BLaER1 treated with 17β-estradiol and CSF1 and Interleukin-3, amounts not matched to agents 10 nM and 100 nM (cell line): ENCODE measurements at regions not wholly inside any gene's neighbourhood (a gene's known extent, or its start where the extent isn't known, plus 50 kb on each side); places are given as distances from the start of the nearest gene placed in this dataset.

Source experiments
- H3K27ac ChIP-seq, 11 experiments: shearing (Covaris generic); formaldehyde crosslinking; 2 replicates each; pipeline ENCODE4 v1.8.1; 2022
- H3K27me3 ChIP-seq, 11 experiments: shearing (Covaris generic); formaldehyde crosslinking; 2 replicates each; pipeline ENCODE4 v1.8.1; 2022
- H3K36me3 ChIP-seq, 11 experiments: shearing (Covaris generic); formaldehyde crosslinking; 2 replicates each; pipeline ENCODE4 v1.8.1; 2022
- H3K4me1 ChIP-seq, 10 experiments: shearing (Covaris generic); formaldehyde crosslinking; 2 replicates each; pipeline ENCODE4 v1.8.1; 2022
- H3K4me2 ChIP-seq, 11 experiments: shearing (Covaris generic); formaldehyde crosslinking; 2 replicates each; pipeline ENCODE4 v1.8.1; 2022
- H3K4me3 ChIP-seq, 10 experiments: shearing (Covaris generic); formaldehyde crosslinking; 2 replicates each; pipeline ENCODE4 v1.8.1; 2022
- H3K9ac ChIP-seq, 11 experiments: shearing (Covaris generic); formaldehyde crosslinking; 2 replicates each; pipeline ENCODE4 v1.8.1; 2022
- H3K9me3 ChIP-seq, 11 experiments: shearing (Covaris generic); formaldehyde crosslinking; replicated peaks in 1 of 11; 2 replicates each; pipeline ENCODE4 v1.8.1; 2022
- H4K20me1 ChIP-seq, 11 experiments: shearing (Covaris generic); formaldehyde crosslinking; 2 replicates each; pipeline ENCODE4 v1.8.1; 2022
- Cebpa-rat ChIP-seq, 11 experiments: shearing (Covaris generic); IDR thresholded peaks; 2 replicates each; pipeline ENCODE4 v1.8.1; 2022

GRCh38 chr5:82777106-82777505, 300.1 kb downstream of the TMEM167A start:
- Histone ChIP-seq H3K9ac (no peak overlapping the region), H3K4me3 (no peak overlapping the region), H3K27ac (no peak overlapping the region), H3K27me3 (no peaks in the 10 kb centered on the region), H3K9me3 (no peaks in the 10 kb centered on the region), H4K20me1 (no peaks in the 10 kb centered on the region), H3K4me2 (no peak overlapping the region), H3K4me1 (no peaks in the 10 kb centered on the region), H3K36me3 (no peaks in the 10 kb centered on the region)
- TF ChIP-seq Cebpa-rat (IDR thresholded peaks at IDR 0.05) = no peak

GRCh38 chr5:82772281-82772680, 304.9 kb downstream of the TMEM167A start:
- TF ChIP-seq Cebpa-rat (IDR thresholded peaks at IDR 0.05) = no peak
- Histone ChIP-seq H3K36me3 (no peaks in the 10 kb centered on the region), H3K4me2 (no peak overlapping the region), H3K9me3 (peaks cover 0 to 18% (median 11%) of the 10 kb centered on the region in 11 experiments; a peak in 12 of 22 replicates), H3K9ac (no peak overlapping the region), H3K27ac (no peak overlapping the region), H3K27me3 (no peaks in the 10 kb centered on the region), H3K4me1 (no peaks in the 10 kb centered on the region), H4K20me1 (no peaks in the 10 kb centered on the region), H3K4me3 (no peak overlapping the region)

- Histone ChIP-seq H3K9me3 (peaks cover 0 to 12% (median 8%) of the 10 kb centered on the region in 11 experiments; a peak in 11 of 22 replicates), H3K4me1 (no peaks in the 10 kb centered on the region), H3K4me2 (no peak overlapping the region), H4K20me1 (no peaks in the 10 kb centered on the region), H3K4me3 (no peak overlapping the region), H3K36me3 (no peaks in the 10 kb centered on the region), H3K27me3 (no peaks in the 10 kb centered on the region), H3K27ac (no peak overlapping the region), H3K9ac (no peak overlapping the region)
- no peak for TF ChIP-seq Cebpa-rat (IDR thresholded peaks at IDR 0.05)
These were observed 311.0 kb downstream of the TMEM167A start for GRCh38 chr5:82766206-82766605.

- no peaks in the 10 kb centered on the region for H4K20me1 ChIP-seq
- H3K4me2 ChIP-seq = no peak overlapping the region
- H3K9ac ChIP-seq = no peak overlapping the region
- no peak overlapping the region for H3K4me3 ChIP-seq
- H3K9me3 ChIP-seq = peaks cover 0 to 15% (median 11%) of the 10 kb centered on the region in 11 experiments; a peak in 15 of 22 replicates
- no peak overlapping the region for H3K27ac ChIP-seq
- H3K36me3 ChIP-seq = no peaks in the 10 kb centered on the region
- TF ChIP-seq Cebpa-rat (IDR thresholded peaks at IDR 0.05) = no peak
- H3K27me3 ChIP-seq = no peaks in the 10 kb centered on the region
- no peaks in the 10 kb centered on the region for H3K4me1 ChIP-seq
These were observed 311.4 kb downstream of the TMEM167A start for GRCh38 chr5:82765765-82766164.

DNA sequence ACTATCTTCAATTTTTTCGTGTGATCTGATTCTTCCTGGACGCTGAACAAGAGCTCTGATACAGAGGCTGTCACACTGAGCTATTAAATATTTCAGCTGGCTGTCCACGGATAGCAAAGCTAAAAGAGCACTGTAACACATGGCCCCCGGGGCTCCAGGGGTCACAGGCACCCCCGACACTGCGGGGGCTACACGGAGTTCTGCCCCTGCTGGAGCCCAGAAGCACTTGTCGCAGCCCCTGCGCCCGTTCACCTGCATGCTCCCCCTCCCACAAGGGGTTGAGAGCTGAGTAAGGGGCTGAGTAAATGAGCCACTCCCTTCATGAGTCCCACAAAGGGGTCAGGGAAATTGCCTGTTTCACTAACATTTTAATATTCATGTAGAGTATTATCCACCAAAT, 316.3 kb downstream of the TMEM167A start:
- Histone ChIP-seq H3K4me1 (no peaks in the 10 kb centered on the region), H3K9me3 (peaks cover 0 to 10% (median 8%) of the 10 kb centered on the region in 11 experiments; a peak in 13 of 22 replicates), H3K9ac (no peak overlapping the region), H3K4me2 (no peak overlapping the region), H3K27me3 (no peaks in the 10 kb centered on the region), H3K36me3 (no peaks in the 10 kb centered on the region), H3K4me3 (no peak overlapping the region), H4K20me1 (no peaks in the 10 kb centered on the region), H3K27ac (no peak overlapping the region)
- no peak for TF ChIP-seq Cebpa-rat (IDR thresholded peaks at IDR 0.05)

GRCh38 chr5:82758881-82759280, 318.3 kb downstream of the TMEM167A start:
- no peaks in the 10 kb centered on the region for H3K27me3 ChIP-seq
- no peak for TF ChIP-seq Cebpa-rat (IDR thresholded peaks at IDR 0.05)

DNA sequence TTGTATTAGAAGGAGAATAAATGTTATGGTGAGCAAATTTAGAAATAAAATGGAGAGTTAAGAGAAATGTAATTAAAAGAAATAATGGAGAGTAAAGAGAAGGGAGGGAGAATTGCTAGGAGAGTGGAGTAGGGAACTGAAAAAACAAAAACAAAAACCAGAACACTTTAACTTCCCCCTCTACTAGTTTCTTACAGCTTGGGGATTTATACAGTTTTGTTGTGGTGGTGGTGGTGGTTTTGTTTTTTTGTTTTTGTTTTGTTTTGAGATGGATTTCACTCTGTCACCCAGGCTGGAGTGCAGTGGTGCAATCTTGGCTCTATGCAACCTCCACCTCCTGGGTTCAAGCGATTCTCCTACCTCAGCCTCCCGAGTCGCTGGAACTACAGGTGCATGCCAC, 322.4 kb downstream of the TMEM167A start:
- H3K4me1 ChIP-seq = peaks cover 0 to 14% (median 3%) of the 10 kb centered on the region in 10 experiments; a peak in 15 of 20 replicates
- peak overlapping the region in 2 of 11 experiments; percentile 19 to 25; a peak in 2 of 22 replicates for H3K4me2 ChIP-seq
- H3K36me3 ChIP-seq = no peaks in the 10 kb centered on the region
- H3K9me3 ChIP-seq = peaks cover 8 to 14% (median 10%) of the 10 kb centered on the region in 11 experiments; a peak in 17 of 22 replicates
- TF ChIP-seq Cebpa-rat (IDR thresholded peaks at IDR 0.05) = 0 out of 22 replicates have a peak, but pooled peaks of 1 of the 11 experiments have one; percentile 11
- no peak overlapping the region for H3K4me3 ChIP-seq
- H3K27me3 ChIP-seq = no peaks in the 10 kb centered on the region
- peak overlapping the region in 1 of 11 experiments; percentile 22; a peak in 1 of 22 replicates for H3K27ac ChIP-seq
- H3K9ac ChIP-seq = no peak overlapping the region
- no peaks in the 10 kb centered on the region for H4K20me1 ChIP-seq

More at GRCh38 chr5:82758881-82759280, 318.3 kb downstream of the TMEM167A start:
- peaks cover 0 to 10% (median 8%) of the 10 kb centered on the region in 11 experiments; a peak in 13 of 22 replicates for H3K9me3 ChIP-seq
- H3K4me3 ChIP-seq = no peak overlapping the region
- no peaks in the 10 kb centered on the region for H3K36me3 ChIP-seq
- H3K27ac ChIP-seq = no peak overlapping the region
- no peak overlapping the region for H3K9ac ChIP-seq
- H3K4me2 ChIP-seq = no peak overlapping the region
- H4K20me1 ChIP-seq = no peaks in the 10 kb centered on the region
- peaks cover 0 to 12% (median 0%) of the 10 kb centered on the region in 10 experiments; a peak in 5 of 20 replicates for H3K4me1 ChIP-seq

DNA sequence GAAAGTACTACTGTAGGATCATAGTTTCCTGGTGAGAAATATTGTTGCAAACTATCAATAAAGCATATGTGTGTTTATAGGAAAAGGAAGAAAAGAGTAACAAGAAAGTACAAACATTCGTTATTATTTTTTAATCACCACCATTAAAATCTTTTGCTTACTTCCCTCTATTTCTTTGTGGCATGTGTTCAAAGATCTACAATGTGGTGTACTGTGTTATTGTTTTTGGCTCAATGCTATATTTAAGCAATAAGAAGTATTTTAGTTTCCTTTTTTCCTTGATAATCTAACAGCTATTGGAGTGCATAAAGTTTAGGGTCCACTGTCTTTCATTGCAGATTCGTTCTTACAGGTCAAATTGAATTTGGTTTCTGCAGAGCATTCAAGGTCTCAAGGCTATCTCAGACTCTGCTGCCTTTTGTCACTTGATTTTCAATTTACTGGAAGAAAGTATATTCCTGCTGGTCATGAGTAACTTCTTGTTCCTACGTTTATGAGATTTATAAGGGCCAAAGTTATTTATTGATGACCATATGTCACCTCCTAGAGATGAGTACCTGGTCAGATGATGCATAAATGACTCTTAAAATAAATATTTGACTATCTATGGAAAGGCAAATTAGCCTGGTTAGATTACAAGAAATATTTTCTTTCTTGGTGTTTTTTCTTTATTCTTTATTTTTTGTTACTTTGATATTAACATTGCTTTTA, 323.0 kb downstream of the TMEM167A start:
- Histone ChIP-seq H3K4me1 (peaks cover 5 to 19% (median 9%) of the 10 kb centered on the region in 10 experiments), H3K4me3 (no peak overlapping the region), H3K36me3 (no peaks in the 10 kb centered on the region), H4K20me1 (no peaks in the 10 kb centered on the region), H3K4me2 (peak overlapping the region in 2 of 11 experiments; percentile 32 to 33; a peak in 2 of 22 replicates), H3K9me3 (peaks cover 8 to 14% (median 10%) of the 10 kb centered on the region in 11 experiments; a peak in 17 of 22 replicates), H3K27ac (no peak overlapping the region; a peak in 2 of 22 replicates), H3K9ac (no peak overlapping the region), H3K27me3 (no peaks in the 10 kb centered on the region)
- no peak for TF ChIP-seq Cebpa-rat (IDR thresholded peaks at IDR 0.05)

- H3K27me3 ChIP-seq = no peaks in the 10 kb centered on the region
- peaks cover 8 to 14% (median 10%) of the 10 kb centered on the region in 11 experiments; a peak in 17 of 22 replicates for H3K9me3 ChIP-seq
- H3K9ac ChIP-seq = no peak overlapping the region
- H3K4me2 ChIP-seq = no peak overlapping the region; a peak in 2 of 22 replicates
- H3K4me1 ChIP-seq = peaks cover 13 to 27% (median 17%) of the 10 kb centered on the region in 10 experiments
- no peaks in the 10 kb centered on the region for H4K20me1 ChIP-seq
- H3K4me3 ChIP-seq = no peak overlapping the region
- no peak for TF ChIP-seq Cebpa-rat (IDR thresholded peaks at IDR 0.05)
- H3K27ac ChIP-seq = no peak overlapping the region
- no peaks in the 10 kb centered on the region for H3K36me3 ChIP-seq
These were observed 323.8 kb downstream of the TMEM167A start for GRCh38 chr5:82753374-82753773.
